Esophagus muscularis mucosa (tissue), 4 donors: ENCODE measurements at regions not wholly inside any gene's neighbourhood (a gene's known extent, or its start where the extent isn't known, plus 50 kb on each side); places are given as distances from the start of the nearest gene placed in this dataset.
"Not testable (repeated sequence)": the region's sequence is repeated elsewhere in the genome, so short reads cannot be mapped to it uniquely, and the experiment has no call there.

ENCODE experiments used
- DNase-seq: peaks from one replicate; pipeline ENCODE4 v3.0.0-alpha.2; 2017; ENCODE audit errors: extremely low spot score
- H3K27ac ChIP-seq, 4 donors: fragments of 200-600 bp; sonication (generic); replicated peaks in 1 of 4; 1 replicate in 3 of 4; 2 replicates in 1 of 4; pipeline ENCODE4 v1.5.1; 2016 to 2019; ENCODE audit warnings: mild to moderate bottlenecking in 1 of 4
- H3K27me3 ChIP-seq, 4 donors: fragments of 200-600 bp; sonication (generic); one replicate each; pipeline versions ENCODE4 v1.5.1 to v1.6.0; 2016 to 2019
- H3K36me3 ChIP-seq, 4 donors: fragments of 200-600 bp; sonication (generic); one replicate each; pipeline ENCODE4 v1.5.1; 2016 to 2019
- H3K4me1 ChIP-seq, 4 donors: fragments of 200-600 bp; sonication (generic); one replicate each; pipeline ENCODE4 v1.5.1; 2016 to 2019
- H3K4me3 ChIP-seq, 4 donors: fragments of 200-600 bp; sonication (generic); 1 replicate in 2 of 4; 2 replicates in 2 of 4; pipeline ENCODE4 v1.5.1; 2016 to 2019; ENCODE audit warnings: mild to moderate bottlenecking in 4 of 4, moderate library complexity in 1 of 4
- H3K9me3 ChIP-seq, 4 donors: fragments of 200-600 bp; sonication (generic); 1 replicate in 3 of 4; 2 replicates in 1 of 4; pipeline ENCODE4 v1.5.1; 2016 to 2019
- EP300 ChIP-seq: sonication (generic); formaldehyde crosslinking; IDR thresholded peaks from one replicate; pipeline ENCODE4 v1.6.1; 2017; ENCODE audit warnings: antibody characterized with exemption
- POLR2A ChIP-seq: fragments of 450-650 bp; IDR thresholded peaks from one replicate; pipeline ENCODE4 v1.6.1; 2017; ENCODE audit warnings: antibody characterized with exemption, moderate library complexity, mild to moderate bottlenecking, low read depth
- POLR2AphosphoS5 ChIP-seq, 2 donors: sonication (generic); formaldehyde crosslinking; IDR thresholded peaks; one replicate each; pipeline ENCODE4 v1.6.1; 2017; ENCODE audit warnings: antibody characterized with exemption in 2 of 2
- WGBS: methylation state at CpG from one replicate; pipeline ENCODE4 v1.1.5; 2018; 5-methylcytosine and 5-hydroxymethylcytosine counted together
- intact Hi-C: fragments of 100-400 bp; cut with DNase I; formaldehyde crosslinking; loops from one replicate; pipeline ENCODE4 v1.15.1; 2023
- TF ChIP-seq, protein P1 (sequence below), 3 experiments: fragments of 200-600 bp in 2 of 3; fragments of 450-650 bp in 1 of 3; sonication (generic) in 2 of 3; IDR thresholded peaks; one replicate each; pipeline ENCODE4 v1.5.1; 2017 to 2019; ENCODE audit warnings: antibody characterized with exemption in 3 of 3, mild to moderate bottlenecking in 2 of 3, moderate library complexity in 1 of 3

DNA sequence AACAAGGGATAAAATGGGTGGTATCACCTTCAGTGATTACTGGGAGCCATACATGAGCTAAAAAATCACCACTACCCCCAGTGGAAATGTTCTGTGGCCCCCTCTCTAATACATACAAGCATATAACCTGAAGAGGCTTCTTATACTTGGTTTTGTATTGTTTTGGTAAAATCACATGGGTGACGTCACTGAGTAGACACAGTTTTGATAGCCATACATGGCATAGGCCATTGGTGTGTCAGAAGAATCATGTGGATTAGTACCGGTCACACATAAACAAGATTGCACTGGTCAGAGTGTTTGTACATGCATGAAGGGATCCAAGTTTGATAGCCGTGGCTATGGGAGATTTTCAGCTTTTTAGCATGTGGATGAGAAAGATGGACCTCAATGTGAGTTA, 131.9 kb upstream of the RADX start:
- intact Hi-C loops, result loop anchor here (10.0 kb wide), 2 partner anchors 315 to 1295 kb away; partner anchors contain the start of genes NCBP2L and TSC22D3
- Histone ChIP-seq H3K27me3 (no peaks in the 10 kb centered on the region), H3K9me3 (no peaks in the 10 kb centered on the region), H3K27ac (no peak overlapping the region), H3K36me3 (no peaks in the 10 kb centered on the region), H3K4me1 (no peaks in the 10 kb centered on the region), H3K4me3 (no peak overlapping the region)
- TF ChIP-seq, protein P1, sequence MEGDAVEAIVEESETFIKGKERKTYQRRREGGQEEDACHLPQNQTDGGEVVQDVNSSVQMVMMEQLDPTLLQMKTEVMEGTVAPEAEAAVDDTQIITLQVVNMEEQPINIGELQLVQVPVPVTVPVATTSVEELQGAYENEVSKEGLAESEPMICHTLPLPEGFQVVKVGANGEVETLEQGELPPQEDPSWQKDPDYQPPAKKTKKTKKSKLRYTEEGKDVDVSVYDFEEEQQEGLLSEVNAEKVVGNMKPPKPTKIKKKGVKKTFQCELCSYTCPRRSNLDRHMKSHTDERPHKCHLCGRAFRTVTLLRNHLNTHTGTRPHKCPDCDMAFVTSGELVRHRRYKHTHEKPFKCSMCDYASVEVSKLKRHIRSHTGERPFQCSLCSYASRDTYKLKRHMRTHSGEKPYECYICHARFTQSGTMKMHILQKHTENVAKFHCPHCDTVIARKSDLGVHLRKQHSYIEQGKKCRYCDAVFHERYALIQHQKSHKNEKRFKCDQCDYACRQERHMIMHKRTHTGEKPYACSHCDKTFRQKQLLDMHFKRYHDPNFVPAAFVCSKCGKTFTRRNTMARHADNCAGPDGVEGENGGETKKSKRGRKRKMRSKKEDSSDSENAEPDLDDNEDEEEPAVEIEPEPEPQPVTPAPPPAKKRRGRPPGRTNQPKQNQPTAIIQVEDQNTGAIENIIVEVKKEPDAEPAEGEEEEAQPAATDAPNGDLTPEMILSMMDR (IDR thresholded peaks at IDR 0.05), result no peak
- DNase-seq, result no peak
- 77% methylated on average over 3 of the region's 3 CpGs for WGBS

DNA sequence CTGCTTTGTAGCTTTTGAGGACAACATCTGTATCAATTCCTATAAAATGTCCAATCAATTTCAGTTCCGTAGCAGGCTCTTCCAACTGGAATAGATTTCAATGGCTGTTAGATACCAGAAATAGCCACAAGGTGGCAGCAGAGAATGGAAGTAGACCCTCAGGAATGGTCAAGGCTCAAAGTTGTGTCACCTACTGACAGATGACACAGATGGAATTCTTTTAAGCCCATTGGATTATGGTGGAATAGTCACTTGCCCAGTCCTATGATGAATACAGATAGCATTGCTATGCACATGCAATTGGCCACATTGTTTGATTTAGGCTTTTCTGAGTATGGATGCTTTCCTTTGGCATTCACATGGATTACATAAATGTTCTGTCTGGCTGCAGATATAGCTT, 130.4 kb upstream of the RADX start:
- DNase-seq, result no peak
- Histone ChIP-seq H3K9me3 (no peaks in the 10 kb centered on the region), H3K36me3 (no peaks in the 10 kb centered on the region), H3K27me3 (no peaks in the 10 kb centered on the region), H3K27ac (no peak overlapping the region), H3K4me3 (no peak overlapping the region), H3K4me1 (no peaks in the 10 kb centered on the region)
- TF ChIP-seq, protein P1 (IDR thresholded peaks at IDR 0.05), result peak; percentile 67 to 81 (median 70)
- TF ChIP-seq POLR2AphosphoS5 (IDR thresholded peaks at IDR 0.05), result no peak
- TF ChIP-seq EP300, result no peak
- TF ChIP-seq POLR2A, result no peak
- 5% methylated on average over 1 of the region's 1 CpG for WGBS
- intact Hi-C loops, result loop anchor here (10.0 kb wide), 2 partner anchors 313 to 1293 kb away; partner anchors contain the start of genes NCBP2L and TSC22D3

DNA sequence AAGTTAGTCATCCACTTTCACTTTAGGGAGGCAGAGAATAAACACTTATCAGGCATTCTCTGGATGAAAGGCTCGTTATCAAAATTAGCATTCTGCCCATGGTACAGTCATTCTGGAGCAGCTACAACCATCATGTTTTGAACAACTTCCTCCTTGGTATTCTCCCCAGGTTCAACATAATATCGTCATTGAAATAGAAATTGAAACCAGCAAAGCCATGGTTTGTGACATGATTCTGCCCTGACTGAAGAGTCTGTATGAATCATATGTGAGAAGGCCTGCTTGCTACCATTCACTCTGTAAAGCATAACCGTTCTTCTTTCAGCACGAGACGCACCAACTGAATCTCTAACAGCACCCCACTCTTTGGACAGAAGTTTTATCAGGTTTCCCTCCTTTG, 127.5 kb upstream of the RADX start:
- Histone ChIP-seq H3K27me3 (no peaks in the 10 kb centered on the region), H3K36me3 (no peaks in the 10 kb centered on the region), H3K4me1 (no peaks in the 10 kb centered on the region), H3K4me3 (no peak overlapping the region), H3K27ac (no peak overlapping the region), H3K9me3 (no peaks in the 10 kb centered on the region)
- 75% methylated on average over 5 of the region's 5 CpGs for WGBS
- intact Hi-C loops, result loop anchor here (10.0 kb wide), 2 partner anchors 311 to 1291 kb away; partner anchors contain the start of genes NCBP2L and TSC22D3
- DNase-seq, result no peak
- no peak for TF ChIP-seq EP300
- TF ChIP-seq POLR2AphosphoS5 (IDR thresholded peaks at IDR 0.05), result no peak
- TF ChIP-seq, protein P1 (IDR thresholded peaks at IDR 0.05), result no peak
- TF ChIP-seq POLR2A, result no peak

GRCh38 chrX:106493210-106493816, 118.5 kb upstream of the RADX start:
- H3K4me1 ChIP-seq, H3K27me3 ChIP-seq, H3K27ac ChIP-seq, H3K9me3 ChIP-seq, H3K4me3 ChIP-seq, intact Hi-C loops, H3K36me3 ChIP-seq, DNase-seq: not testable (repeated sequence)
- WGBS, result 13% methylated on average over 3 of the region's 5 CpGs

DNA sequence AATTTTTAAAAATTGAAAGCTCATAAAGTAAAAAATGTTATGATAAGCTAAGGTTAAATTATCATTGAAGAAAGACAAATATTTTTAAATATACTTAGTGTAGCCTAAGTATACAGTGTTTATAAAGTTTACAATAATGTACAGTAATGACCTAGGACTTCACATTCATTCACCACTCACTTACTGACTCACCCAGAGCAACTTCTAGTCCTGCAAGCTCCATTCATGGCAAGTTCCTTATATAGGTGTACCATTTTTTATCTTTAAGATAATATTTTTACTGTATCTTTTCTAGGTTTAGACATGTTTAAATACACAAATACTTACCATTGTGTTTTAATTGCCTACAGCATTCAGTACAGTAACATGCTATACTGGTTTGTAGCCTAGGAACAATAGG, 112.3 kb upstream of the RADX start:
- Histone ChIP-seq H3K27ac (no peak overlapping the region), H3K4me1 (no peaks in the 10 kb centered on the region), H3K36me3 (no peaks in the 10 kb centered on the region), H3K9me3 (no peaks in the 10 kb centered on the region), H3K27me3 (no peaks in the 10 kb centered on the region), H3K4me3 (no peak overlapping the region)
- TF ChIP-seq POLR2AphosphoS5 (IDR thresholded peaks at IDR 0.05), result no peak
- TF ChIP-seq EP300, result no peak
- TF ChIP-seq POLR2A, result no peak
- TF ChIP-seq, protein P1 (IDR thresholded peaks at IDR 0.05), result no peak
- no peak for DNase-seq
- intact Hi-C loops, result no loop called here
